HEK293 (cell line): ENCODE measurements at regions not wholly inside any gene's neighbourhood (a gene's known extent, or its start where the extent isn't known, plus 50 kb on each side); places are given as distances from the start of the nearest gene placed in this dataset.

Experiments
- CTCF ChIA-PET: fragments of 350-600 bp; formaldehyde crosslinking; extraction: SDS; loops from one replicate; lab custom pipeline; 2021; ENCODE audit warnings: antibody characterized with exemption; lab: Yijun Ruan, JAX
- POLR2A ChIA-PET: fragments of 300-600 bp; formaldehyde crosslinking; extraction: SDS; loops from one replicate; lab custom pipeline; 2020; ENCODE audit warnings: antibody characterized with exemption, inconsistent platforms; lab: Yijun Ruan, JAX
- H3K27ac ChIP-seq: fragments of 200-500 bp; sonication (Bioruptor generic); 2 replicates; pipeline ENCODE4 v1.5.1; 2014; ENCODE audit warnings: low read depth, low read length, control low read depth, inconsistent platforms; ENCODE audit errors: extremely low read depth
- H3K36me3 ChIP-seq, 2 experiments: fragments of 200-500 bp in 1 of 2; sonication (Bioruptor generic) in 1 of 2; 1 replicate in 1 of 2; 2 replicates in 1 of 2; pipeline ENCODE4 v1.5.1; 2014 to 2017; ENCODE audit warnings: inconsistent platforms in 2 of 2, low read length in 2 of 2; ENCODE audit not compliant: control insufficient read depth in 2 of 2, insufficient read depth in 1 of 2
- H3K4me1 ChIP-seq: fragments of 200-500 bp; sonication (Bioruptor generic); 2 replicates; pipeline ENCODE4 v1.5.1; 2014; ENCODE audit warnings: mild to moderate bottlenecking, low read length, inconsistent platforms; ENCODE audit not compliant: control insufficient read depth, insufficient read depth
- H3K4me3 ChIP-seq: 2 replicates; pipeline ENCODE4 v1.5.1; 2011; ENCODE audit warnings: low read depth, mild to moderate bottlenecking, control low read depth, low read length, moderate library complexity
- H3K9me3 ChIP-seq: fragments of 200-500 bp; sonication (Bioruptor generic); 2 replicates; pipeline ENCODE4 v1.5.1; 2014; ENCODE audit warnings: low read depth, low read length, inconsistent platforms; ENCODE audit not compliant: control insufficient read depth, insufficient read depth
- ATF2 ChIP-seq: fragments of 450-650 bp; formaldehyde crosslinking; IDR thresholded peaks from 2 replicates; pipeline ENCODE4 v1.5.1; 2016; ENCODE audit warnings: missing biosample characterization, missing genetic modification characterization, low read depth
- BCL11B ChIP-seq: fragments of 450-650 bp; formaldehyde crosslinking; IDR thresholded peaks from 2 replicates; pipeline ENCODE4 v1.5.1; 2016; ENCODE audit warnings: low read depth, missing biosample characterization, missing genetic modification characterization
- HOXA7 ChIP-seq: sonication (generic); formaldehyde crosslinking; IDR thresholded peaks from 2 replicates; pipeline ENCODE4 v1.8.1; 2022; ENCODE audit warnings: missing genetic modification reagents, borderline replicate concordance
- KLF16 ChIP-seq: fragments of 450-650 bp; formaldehyde crosslinking; IDR thresholded peaks from 2 replicates; pipeline ENCODE4 v1.5.1; 2017; ENCODE audit warnings: missing biosample characterization, missing genetic modification characterization
- KLF7 ChIP-seq: fragments of 450-650 bp; formaldehyde crosslinking; IDR thresholded peaks from 2 replicates; pipeline ENCODE4 v1.5.1; 2016; ENCODE audit warnings: missing biosample characterization, missing genetic modification characterization, borderline replicate concordance
- OSR2 ChIP-seq: fragments of 450-650 bp; formaldehyde crosslinking; IDR thresholded peaks from 2 replicates; pipeline ENCODE4 v1.5.1; 2016; ENCODE audit warnings: missing biosample characterization, missing genetic modification characterization
- PBX3 ChIP-seq: sonication (generic); formaldehyde crosslinking; IDR thresholded peaks from 2 replicates; pipeline ENCODE4 v1.8.1; 2022; ENCODE audit warnings: mild to moderate bottlenecking, moderate library complexity, missing genetic modification reagents
- PRDM1 ChIP-seq: fragments of 450-650 bp; formaldehyde crosslinking; IDR thresholded peaks from 2 replicates; pipeline ENCODE4; 2016; ENCODE audit warnings: missing biosample characterization, missing genetic modification characterization
- RBAK ChIP-seq: fragments of 450-650 bp; formaldehyde crosslinking; IDR thresholded peaks from 2 replicates; pipeline ENCODE4 v1.5.1; 2016; ENCODE audit warnings: missing biosample characterization, missing genetic modification characterization
- SALL2 ChIP-seq: fragments of 450-650 bp; formaldehyde crosslinking; IDR thresholded peaks from 2 replicates; pipeline ENCODE4 v1.5.0; 2017; ENCODE audit warnings: missing biosample characterization, mild to moderate bottlenecking, missing genetic modification characterization, borderline replicate concordance
- SCRT1 ChIP-seq: fragments of 450-650 bp; formaldehyde crosslinking; IDR thresholded peaks from 2 replicates; pipeline ENCODE4 v1.5.1; 2016; ENCODE audit warnings: missing biosample characterization, missing genetic modification characterization, borderline replicate concordance
- SP7 ChIP-seq: fragments of 450-650 bp; formaldehyde crosslinking; IDR thresholded peaks from 2 replicates; pipeline ENCODE4 v1.5.1; 2016; ENCODE audit warnings: missing biosample characterization, missing genetic modification characterization
- TRIM28 ChIP-seq: IDR thresholded peaks from 2 replicates; pipeline ENCODE4 v1.6.1; 2011; ENCODE audit warnings: low read length, control low read depth, borderline replicate concordance
- ZBTB20 ChIP-seq: fragments of 450-650 bp; formaldehyde crosslinking; IDR thresholded peaks from 2 replicates; pipeline ENCODE4 v1.5.1; 2016; ENCODE audit warnings: missing biosample characterization, missing genetic modification characterization
- ZFP69B ChIP-seq: fragments of 450-650 bp; formaldehyde crosslinking; IDR thresholded peaks from 2 replicates; pipeline ENCODE4 v1.5.1; 2016; ENCODE audit warnings: missing biosample characterization, missing genetic modification characterization
- ZNF133 ChIP-seq: fragments of 450-650 bp; formaldehyde crosslinking; IDR thresholded peaks from 2 replicates; pipeline ENCODE4 v1.5.1; 2016; ENCODE audit warnings: missing biosample characterization, missing genetic modification characterization
- ZNF175 ChIP-seq: fragments of 450-650 bp; formaldehyde crosslinking; IDR thresholded peaks from 2 replicates; pipeline ENCODE4 v1.5.1; 2016; ENCODE audit warnings: missing biosample characterization, missing genetic modification characterization
- ZNF324 ChIP-seq: fragments of 450-650 bp; formaldehyde crosslinking; IDR thresholded peaks from 2 replicates; pipeline ENCODE4 v1.5.1; 2016; ENCODE audit warnings: missing biosample characterization, missing genetic modification characterization
- ZNF335 ChIP-seq: fragments of 450-650 bp; formaldehyde crosslinking; conservative IDR thresholded peaks from 2 replicates; pipeline ENCODE4 v1.5.1; 2016; ENCODE audit warnings: missing biosample characterization, missing genetic modification characterization
- ZNF341 ChIP-seq: fragments of 450-650 bp; formaldehyde crosslinking; IDR thresholded peaks from 2 replicates; pipeline ENCODE4; 2016; ENCODE audit warnings: low read depth, missing biosample characterization, missing genetic modification characterization
- ZNF366 ChIP-seq: fragments of 450-650 bp; formaldehyde crosslinking; conservative IDR thresholded peaks from 2 replicates; pipeline ENCODE4 v1.5.1; 2016; ENCODE audit warnings: missing biosample characterization, missing genetic modification characterization
- ZNF37A ChIP-seq: fragments of 450-650 bp; IDR thresholded peaks from 2 replicates; pipeline ENCODE4 v1.5.1; 2018; ENCODE audit warnings: missing biosample characterization, missing genetic modification characterization
- ZNF488 ChIP-seq: fragments of 450-650 bp; formaldehyde crosslinking; IDR thresholded peaks from 2 replicates; pipeline ENCODE4 v1.5.1; 2016; ENCODE audit warnings: missing biosample characterization, missing genetic modification characterization
- ZNF514 ChIP-seq: fragments of 450-650 bp; formaldehyde crosslinking; IDR thresholded peaks from 2 replicates; pipeline ENCODE4 v1.5.1; 2016; ENCODE audit warnings: missing biosample characterization, missing genetic modification characterization
- ZNF529 ChIP-seq: fragments of 450-650 bp; formaldehyde crosslinking; IDR thresholded peaks from 2 replicates; pipeline ENCODE4 v1.5.1; 2017; ENCODE audit warnings: missing genetic modification characterization, missing biosample characterization; ENCODE audit not compliant: insufficient replicate concordance
- ZNF530 ChIP-seq: fragments of 450-650 bp; formaldehyde crosslinking; IDR thresholded peaks from 2 replicates; pipeline ENCODE4 v1.5.1; 2016; ENCODE audit warnings: low read depth, missing biosample characterization, missing genetic modification characterization
- ZNF580 ChIP-seq: fragments of 450-650 bp; formaldehyde crosslinking; IDR thresholded peaks from 2 replicates; pipeline ENCODE4 v1.5.1; 2016; ENCODE audit warnings: missing biosample characterization, missing genetic modification characterization
- ZNF600 ChIP-seq: fragments of 450-650 bp; formaldehyde crosslinking; IDR thresholded peaks from 2 replicates; pipeline ENCODE4 v1.5.1; 2016; ENCODE audit warnings: missing biosample characterization, missing genetic modification characterization
- ZNF654 ChIP-seq: fragments of 450-650 bp; formaldehyde crosslinking; IDR thresholded peaks from 2 replicates; pipeline ENCODE4 v1.5.1; 2016; ENCODE audit warnings: low read depth, missing biosample characterization, missing genetic modification characterization
- ZNF692 ChIP-seq: fragments of 450-650 bp; formaldehyde crosslinking; IDR thresholded peaks from 2 replicates; pipeline ENCODE4 v1.5.1; 2016; ENCODE audit warnings: missing biosample characterization, missing genetic modification characterization
- ZNF837 ChIP-seq: fragments of 450-650 bp; formaldehyde crosslinking; IDR thresholded peaks from 2 replicates; pipeline ENCODE4 v1.5.1; 2016; ENCODE audit warnings: missing biosample characterization, missing genetic modification characterization

GRCh38 chr2:217304582-217304981, 444.7 kb upstream of the TNP1 start (continued):
- TF ChIP-seq SP7 (tag by site-specific recombination) (no peak), TRIM28 (no peak), ZNF692 (tag by site-specific recombination) (no peak), ZNF530 (tag by site-specific recombination) (no peak), ZNF654 (tag by site-specific recombination) (no peak), ZNF324 (no peak), ZNF529 (tag by site-specific recombination) (no peak), ZNF600 (tag by site-specific recombination) (no peak), ZNF580 (no peak), ZNF37A (tag by site-specific recombination) (no peak), ZNF837 (tag by site-specific recombination) (no peak), OSR2 (tag by site-specific recombination) (no peak)

GRCh38 chr2:217302856-217303255, 443.0 kb upstream of the TNP1 start:
- ChIA-PET POLR2A (no interaction called here), CTCF (interaction anchor here (0.6 to 1.0 kb wide), 2 partner anchors 12 to 131 kb away, joined by 3 read pairs; no protein-coding TSS in a partner anchor)

GRCh38 chr2:217301142-217301925, 441.5 kb upstream of the TNP1 start:
- Histone ChIP-seq H3K9me3 (no peaks in the 10 kb centered on the region), H3K4me3 (no peak overlapping the region), H3K36me3 (no peaks in the 10 kb centered on the region), H3K27ac (no peak overlapping the region), H3K4me1 (no peaks in the 10 kb centered on the region)
- TF ChIP-seq ZNF175 (tag by site-specific recombination) (no peak), ZNF335 (tag by site-specific recombination) (no peak), ZNF366 (tag by site-specific recombination) (no peak), ZNF488 (tag by site-specific recombination) (no peak), SCRT1 (tag by site-specific recombination) (no peak), ZNF37A (tag by site-specific recombination) (no peak), ZNF837 (tag by site-specific recombination) (no peak), PBX3 (CRISPR knock-in tag) (no peak), KLF7 (tag by site-specific recombination) (no peak), ZNF341 (tag by site-specific recombination) (no peak), ZNF530 (tag by site-specific recombination) (no peak), PRDM1 (no peak), ATF2 (tag by site-specific recombination) (no peak), BCL11B (tag by site-specific recombination) (no peak)
- POLR2A ChIA-PET = no interaction called here
- CTCF ChIA-PET = no interaction called here

More at GRCh38 chr2:217302856-217303255, 443.0 kb upstream of the TNP1 start:
- H3K36me3 ChIP-seq = no peaks in the 10 kb centered on the region
- no peak overlapping the region for H3K27ac ChIP-seq
- H3K4me1 ChIP-seq = peaks cover 5% of the 10 kb centered on the region; the same call in 1 of the 2 replicates
- no peak overlapping the region for H3K4me3 ChIP-seq
- no peaks in the 10 kb centered on the region for H3K9me3 ChIP-seq
- TF ChIP-seq SALL2 (tag by site-specific recombination) (no peak), RBAK (tag by site-specific recombination) (no peak), KLF16 (tag by site-specific recombination) (no peak), HOXA7 (no peak), ZNF514 (no peak), ZFP69B (tag by site-specific recombination) (no peak), ZNF133 (no peak), ZBTB20 (tag by site-specific recombination) (no peak)
- TF ChIP-seq, all 188 proteins: peak for 0
